ENCODE measurements at regions not wholly inside any gene's neighbourhood (a gene's known extent, or its start where the extent isn't known, plus 50 kb on each side); places are given as distances from the start of the nearest gene placed in this dataset.

GRCh38 chr2:187638840-187639239 lies 84.6 kb upstream of the TFPI start:
- TF ChIP-seq, protein P1, sequence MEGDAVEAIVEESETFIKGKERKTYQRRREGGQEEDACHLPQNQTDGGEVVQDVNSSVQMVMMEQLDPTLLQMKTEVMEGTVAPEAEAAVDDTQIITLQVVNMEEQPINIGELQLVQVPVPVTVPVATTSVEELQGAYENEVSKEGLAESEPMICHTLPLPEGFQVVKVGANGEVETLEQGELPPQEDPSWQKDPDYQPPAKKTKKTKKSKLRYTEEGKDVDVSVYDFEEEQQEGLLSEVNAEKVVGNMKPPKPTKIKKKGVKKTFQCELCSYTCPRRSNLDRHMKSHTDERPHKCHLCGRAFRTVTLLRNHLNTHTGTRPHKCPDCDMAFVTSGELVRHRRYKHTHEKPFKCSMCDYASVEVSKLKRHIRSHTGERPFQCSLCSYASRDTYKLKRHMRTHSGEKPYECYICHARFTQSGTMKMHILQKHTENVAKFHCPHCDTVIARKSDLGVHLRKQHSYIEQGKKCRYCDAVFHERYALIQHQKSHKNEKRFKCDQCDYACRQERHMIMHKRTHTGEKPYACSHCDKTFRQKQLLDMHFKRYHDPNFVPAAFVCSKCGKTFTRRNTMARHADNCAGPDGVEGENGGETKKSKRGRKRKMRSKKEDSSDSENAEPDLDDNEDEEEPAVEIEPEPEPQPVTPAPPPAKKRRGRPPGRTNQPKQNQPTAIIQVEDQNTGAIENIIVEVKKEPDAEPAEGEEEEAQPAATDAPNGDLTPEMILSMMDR (IDR thresholded peaks at IDR 0.05) = no peak
- no peak for TF ChIP-seq POLR2A (IDR thresholded peaks at IDR 0.05)
- intact Hi-C loops (cut with DNase I; ENCODE audit: low total_unique reads) = no loop called here
- Histone ChIP-seq H3K36me3 (ENCODE audit: low read depth, missing control alignments) (no peaks in the 10 kb centered on the region), H3K27me3 (no peaks in the 10 kb centered on the region), H3K27ac (no peak overlapping the region), H3K9me3 (no peaks in the 10 kb centered on the region), H3K4me1 (no peaks in the 10 kb centered on the region), H3K4me3 (no peak overlapping the region)
- 86 to 90% methylated on average over 1 of the region's 1 CpG for WGBS, 2 donors
- no peak for DNase-seq

DNA sequence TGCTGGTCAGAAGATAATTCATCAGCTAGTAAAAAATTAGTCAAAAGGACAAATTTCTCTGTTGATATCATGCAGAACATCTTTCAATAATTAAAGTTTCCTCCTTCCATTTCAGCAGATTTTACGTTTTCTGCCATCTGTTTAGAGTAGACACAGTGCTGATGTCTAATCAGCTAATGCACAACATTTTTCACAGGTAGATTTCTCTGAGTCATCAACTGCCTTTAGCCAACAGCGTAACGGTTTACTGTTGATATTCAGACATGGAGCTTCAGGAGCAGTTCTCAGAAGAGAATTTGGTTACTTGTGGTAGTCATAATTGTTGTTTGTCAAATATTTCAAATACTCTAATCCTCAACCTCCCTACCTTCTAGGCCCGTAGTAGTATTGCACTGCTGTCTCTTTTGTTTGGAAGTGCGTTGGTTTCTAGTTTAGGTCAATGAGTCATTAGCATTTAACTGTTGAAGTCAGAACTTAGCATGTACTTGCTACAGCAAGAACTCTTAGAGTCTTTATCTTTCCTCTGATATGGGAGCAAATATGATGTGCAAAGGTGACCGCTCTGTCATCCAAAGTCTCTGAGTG lies 86.8 kb upstream of the TFPI start:
- Histone ChIP-seq H3K27ac (no peak overlapping the region), H3K4me3 (no peak overlapping the region), H3K27me3 (no peaks in the 10 kb centered on the region), H3K4me1 (no peaks in the 10 kb centered on the region), H3K9me3 (no peaks in the 10 kb centered on the region), H3K36me3 (ENCODE audit: low read depth, missing control alignments) (no peaks in the 10 kb centered on the region)
- intact Hi-C loops (cut with DNase I; ENCODE audit: low total_unique reads) = no loop called here
- TF ChIP-seq, protein P1 (IDR thresholded peaks at IDR 0.05) = no peak
- no peak for TF ChIP-seq POLR2A (IDR thresholded peaks at IDR 0.05)
- 86 to 87% methylated on average over 6 of the region's 6 CpGs for WGBS, 2 donors
- no peak for DNase-seq

DNA sequence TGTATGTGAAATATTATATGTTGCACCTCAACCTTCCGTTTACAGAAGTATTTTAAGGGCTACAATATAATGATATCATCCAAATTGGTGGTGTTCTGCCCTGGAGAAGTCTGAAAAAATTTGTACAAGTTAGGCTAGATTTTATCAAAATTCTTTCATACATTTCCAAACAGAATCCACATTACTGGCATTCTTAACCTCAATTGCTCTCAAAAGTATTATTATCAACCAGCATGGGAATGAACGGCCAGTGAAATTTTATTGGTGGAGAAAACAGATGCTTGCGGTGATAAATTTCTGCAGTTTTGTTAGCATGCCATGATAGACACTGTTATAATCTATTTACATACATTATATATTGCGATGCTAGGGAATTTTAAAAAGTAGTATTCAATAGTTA lies 88.3 kb upstream of the TFPI start:
- WGBS, 2 donors = 83 to 85% methylated on average over 4 of the region's 4 CpGs
- H3K36me3 ChIP-seq (ENCODE audit: low read depth, missing control alignments) = no peaks in the 10 kb centered on the region
- no peaks in the 10 kb centered on the region for H3K4me1 ChIP-seq
- H3K27ac ChIP-seq = no peak overlapping the region
- DNase-seq = no peak
- no peak overlapping the region for H3K4me3 ChIP-seq
- H3K27me3 ChIP-seq = no peaks in the 10 kb centered on the region
- TF ChIP-seq, protein P1 (IDR thresholded peaks at IDR 0.05) = no peak
- TF ChIP-seq POLR2A (IDR thresholded peaks at IDR 0.05) = no peak
- no peaks in the 10 kb centered on the region for H3K9me3 ChIP-seq
- intact Hi-C loops (cut with DNase I; ENCODE audit: low total_unique reads) = no loop called here

- Histone ChIP-seq H3K9me3 (no peaks in the 10 kb centered on the region), H3K4me1 (no peaks in the 10 kb centered on the region), H3K27ac (no peak overlapping the region), H3K4me3 (no peak overlapping the region), H3K36me3 (ENCODE audit: low read depth, missing control alignments) (no peaks in the 10 kb centered on the region), H3K27me3 (no peaks in the 10 kb centered on the region)
- DNase-seq = no peak
- intact Hi-C loops (cut with DNase I; ENCODE audit: low total_unique reads) = no loop called here
- TF ChIP-seq, protein P1 (IDR thresholded peaks at IDR 0.05) = no peak
- no peak for TF ChIP-seq POLR2A (IDR thresholded peaks at IDR 0.05)
Measured at GRCh38 chr2:187644486-187644885, 90.3 kb upstream of the TFPI start.

- H3K4me3 ChIP-seq = no peak overlapping the region
- no peaks in the 10 kb centered on the region for H3K4me1 ChIP-seq
- H3K36me3 ChIP-seq (ENCODE audit: low read depth, missing control alignments) = no peaks in the 10 kb centered on the region
- no peaks in the 10 kb centered on the region for H3K27me3 ChIP-seq
- intact Hi-C loops (cut with DNase I; ENCODE audit: low total_unique reads) = no loop called here
- H3K27ac ChIP-seq = no peak overlapping the region
- no peak for TF ChIP-seq POLR2A (IDR thresholded peaks at IDR 0.05)
- TF ChIP-seq, protein P1 (IDR thresholded peaks at IDR 0.05) = no peak
- WGBS, 2 donors = 79 to 88% methylated on average over 1 of the region's 1 CpG
- no peaks in the 10 kb centered on the region for H3K9me3 ChIP-seq
- no peak for DNase-seq
Measured at GRCh38 chr2:187644981-187645380, 90.7 kb upstream of the TFPI start.

All from testis (tissue), 2 donors.